GM19239 (cell line): ENCODE measurements at regions not wholly inside any gene's neighbourhood (a gene's known extent, or its start where the extent isn't known, plus 50 kb on each side); places are given as distances from the start of the nearest gene placed in this dataset.
"Not testable (repeated sequence)": the region's sequence is repeated elsewhere in the genome, so short reads cannot be mapped to it uniquely, and the experiment has no call there.

Experiments
- DNase-seq: peaks from one replicate; pipeline ENCODE4 v3.0.0; 2011; ENCODE audit warnings: low spot score; ENCODE audit not compliant: insufficient read length
- FAIRE-seq: peaks from 2 replicates; lab custom pipeline; 2011; peaks lifted over from hg19 to GRCh38; lab: Jason Lieb, UNC

DNA sequence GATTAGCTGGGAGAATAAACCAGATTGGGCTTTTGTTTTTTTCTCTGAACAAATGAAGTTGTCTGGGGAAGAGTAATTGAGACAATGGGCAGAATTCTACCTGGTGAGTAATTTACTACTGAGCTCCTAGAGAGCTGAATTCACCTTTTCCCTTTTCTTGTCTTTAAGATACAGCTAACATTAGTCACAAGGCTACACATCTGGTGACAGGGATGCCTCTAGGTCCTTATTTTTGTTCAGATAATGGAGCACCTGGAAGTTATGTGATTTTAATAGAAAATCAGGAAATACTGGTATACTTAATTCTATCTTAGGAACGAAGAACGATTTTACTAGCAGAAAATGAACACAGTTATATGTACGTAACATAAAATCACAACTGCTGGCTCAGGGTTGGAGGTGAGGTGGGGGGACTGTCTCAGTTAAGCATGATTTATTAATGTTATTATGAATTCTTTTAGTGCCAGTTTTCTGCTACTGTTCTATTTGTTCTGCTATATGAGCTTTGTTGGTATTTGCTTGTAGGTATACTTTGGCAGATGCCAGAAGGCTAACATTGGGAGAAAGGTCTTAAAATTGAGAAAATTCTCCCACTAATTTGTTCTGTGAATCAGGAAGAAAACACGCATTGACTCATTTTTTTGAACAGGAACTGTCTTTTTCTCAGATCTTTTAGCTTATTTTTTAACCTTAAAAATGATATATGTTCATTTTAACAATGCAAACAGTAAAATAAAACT, 482.7 kb upstream of the RGS6 start:
- DNase-seq (no peak), FAIRE-seq (no peak)

DNA sequence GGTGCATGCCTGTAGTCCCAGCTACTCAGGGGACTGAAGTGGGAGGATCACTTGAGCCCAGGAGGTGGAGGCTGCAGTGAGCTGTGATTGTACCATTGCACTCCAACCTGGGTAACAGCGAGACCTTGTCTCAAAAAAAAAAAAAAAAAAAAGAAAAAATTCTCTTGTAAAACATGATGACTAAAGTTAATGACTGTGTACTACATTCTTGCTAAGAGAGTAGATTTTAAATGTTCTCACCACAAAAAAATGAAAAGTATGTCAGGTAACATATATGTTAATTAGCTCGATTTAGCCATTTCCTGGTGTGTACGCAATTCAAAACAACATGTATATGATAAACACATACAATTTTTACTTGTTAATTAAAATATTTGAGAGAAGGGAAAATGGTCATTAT, 480.7 kb upstream of the RGS6 start:
- DNase-seq (no peak), FAIRE-seq (peak; percentile 37)

DNA sequence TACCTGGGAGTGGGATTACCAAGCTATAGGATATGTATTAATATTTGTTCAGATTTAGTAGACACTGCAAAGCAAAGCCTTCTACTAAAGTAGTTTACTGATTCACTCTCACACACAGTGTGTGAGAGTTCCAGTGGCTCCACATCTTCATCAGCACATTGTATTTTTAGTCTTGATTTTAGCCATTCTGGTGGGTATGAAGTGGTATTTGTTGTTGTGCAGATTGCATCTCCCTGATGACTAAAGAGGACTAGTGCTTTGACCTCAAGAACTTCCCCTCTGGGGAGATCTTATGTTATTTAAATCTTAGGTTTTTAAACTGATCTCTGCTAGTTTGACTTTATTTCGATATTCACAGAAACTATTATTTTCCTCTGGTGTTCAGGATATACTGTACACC, 479.7 kb upstream of the RGS6 start:
- DNase-seq = no peak
- peak; percentile 75 for FAIRE-seq

DNA sequence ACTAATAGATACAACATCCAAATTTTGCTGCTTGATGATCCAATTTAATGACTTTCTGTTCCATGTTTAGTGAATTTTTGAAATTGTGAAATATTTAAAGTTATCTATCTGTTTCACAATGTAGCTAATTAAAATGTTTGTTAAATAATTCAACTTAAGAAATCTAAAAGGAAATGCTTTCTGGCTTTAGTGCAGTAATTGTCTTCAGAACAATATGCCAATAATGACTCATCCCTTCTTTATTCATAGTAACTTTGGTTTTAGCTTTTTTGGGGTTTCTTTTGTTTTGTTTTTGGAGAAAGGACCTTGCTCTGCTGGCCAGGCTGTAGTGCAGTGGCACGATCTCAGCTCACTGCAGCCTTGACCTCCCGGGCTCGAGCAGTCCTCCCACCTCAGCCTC, 479.2 kb upstream of the RGS6 start:
- DNase-seq (no peak), FAIRE-seq (no peak)

DNA sequence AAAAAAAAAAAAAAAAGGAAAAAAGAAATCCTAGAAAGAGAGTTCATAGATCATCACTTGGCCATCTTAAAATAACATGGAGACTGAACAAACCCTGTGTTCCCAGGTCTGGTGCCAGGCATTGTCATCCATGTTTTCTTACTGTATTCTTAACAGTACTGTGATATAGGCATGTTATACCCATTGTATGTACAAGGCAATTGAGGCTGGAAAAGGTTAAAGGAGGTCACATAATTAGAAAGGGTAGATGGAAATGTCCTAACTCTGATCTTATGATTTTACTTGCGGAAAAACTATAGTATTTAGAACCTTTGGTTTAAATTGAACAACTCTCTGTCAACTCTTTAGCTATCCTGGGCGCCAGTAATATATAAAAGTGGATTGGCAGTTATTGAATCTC, 478.2 kb upstream of the RGS6 start:
- no peak for DNase-seq
- no peak for FAIRE-seq

DNA sequence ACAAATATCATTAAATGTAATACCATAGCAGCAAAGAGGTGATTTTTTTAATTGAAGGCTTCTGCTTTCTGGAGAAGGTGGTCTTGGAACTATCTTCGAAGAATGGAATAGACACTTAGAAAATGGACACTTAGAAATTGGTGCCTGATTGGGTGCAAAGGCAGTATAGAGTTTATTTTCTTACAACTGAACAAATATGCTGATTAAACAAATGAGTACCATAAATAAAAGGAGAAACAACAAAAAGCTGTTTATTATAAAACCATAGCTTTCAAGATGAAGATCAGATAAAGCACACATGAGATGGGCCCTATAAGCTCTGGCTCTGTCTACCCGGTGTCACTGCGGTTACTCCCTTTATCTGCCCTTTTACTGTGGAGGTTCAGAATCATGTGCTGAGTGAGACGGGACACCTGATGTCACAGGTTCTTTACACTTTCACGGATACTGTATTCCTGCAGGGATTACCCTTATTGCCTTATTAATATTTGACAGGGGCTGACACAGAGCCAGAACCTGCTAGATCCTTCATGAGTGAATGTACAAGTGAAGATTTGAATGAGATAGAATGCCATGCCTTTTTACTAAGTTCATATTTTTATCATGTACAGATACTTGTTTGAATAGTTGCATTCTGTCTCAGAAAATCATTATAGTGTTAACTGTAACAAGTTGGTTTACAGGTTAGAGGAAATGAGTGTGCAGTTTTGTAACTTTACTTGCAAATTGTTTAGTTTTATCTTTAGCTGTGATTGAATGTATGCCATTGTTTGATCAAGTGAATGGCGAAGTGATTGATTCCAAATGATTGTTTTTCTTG, 477.5 kb upstream of the RGS6 start:
- DNase-seq = no peak
- FAIRE-seq = peak; percentile 80

DNA sequence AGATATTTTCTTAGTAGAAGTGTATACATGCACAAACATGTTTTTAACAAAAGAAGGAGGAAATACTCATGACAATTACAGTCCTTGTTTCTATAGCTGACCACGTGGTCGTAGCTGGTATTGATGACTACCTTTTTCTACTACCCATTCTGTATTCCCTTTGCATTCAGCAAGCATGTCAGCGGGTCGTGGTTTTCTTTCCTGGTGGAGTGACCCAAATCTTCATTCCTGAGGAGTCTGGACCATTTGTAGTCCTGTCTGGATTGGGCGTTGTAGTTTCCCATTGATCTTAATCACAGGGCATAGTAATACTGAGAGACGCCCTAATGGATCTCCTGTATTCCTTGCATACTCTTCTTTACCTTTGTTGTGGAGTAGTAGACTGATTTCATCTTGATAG, 472.1 kb upstream of the RGS6 start:
- FAIRE-seq = no peak
- DNase-seq = no peak

DNA sequence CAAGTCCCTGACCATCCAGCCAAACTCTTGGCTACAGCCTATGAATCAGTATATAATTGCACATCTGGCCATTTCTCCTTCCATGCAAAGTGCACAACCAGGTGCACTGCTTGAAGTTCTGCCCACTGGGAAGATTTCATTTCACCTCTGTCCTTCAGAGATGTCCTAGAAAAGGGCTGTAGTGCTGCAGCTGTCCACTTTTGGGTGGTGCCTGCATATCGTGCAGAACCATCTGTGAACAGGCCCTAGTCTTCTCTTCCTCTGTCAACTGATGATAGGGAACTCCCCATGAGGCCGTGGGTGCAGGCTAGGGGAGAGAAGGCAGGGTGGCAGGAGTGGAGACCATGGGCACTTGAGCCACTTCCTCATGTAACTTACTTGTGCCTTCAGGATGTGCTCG, 470.6 kb upstream of the RGS6 start:
- not testable (repeated sequence) for FAIRE-seq

DNA sequence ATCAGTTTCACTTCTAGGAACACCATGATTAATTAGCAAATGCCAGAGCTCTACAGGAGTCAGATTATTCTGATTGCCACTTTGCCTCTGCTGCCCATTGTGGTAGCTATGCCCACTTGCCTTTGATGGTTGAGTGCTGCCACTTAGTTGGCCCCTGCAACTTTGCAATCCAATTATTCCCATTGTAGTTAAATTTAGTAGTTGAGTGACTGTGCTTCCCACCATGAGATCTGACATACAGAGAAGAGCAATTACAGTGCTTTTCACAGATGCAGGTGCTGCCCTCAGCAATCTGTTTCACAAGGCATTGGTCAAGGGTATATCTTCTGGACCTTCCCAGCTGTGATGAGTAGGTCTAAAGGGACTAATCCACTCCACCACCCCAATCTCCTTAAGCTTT, 468.4 kb upstream of the RGS6 start:
- DNase-seq = no peak
- no peak for FAIRE-seq

More for the DNA sequence above, 470.6 kb upstream of the RGS6 start:
- not testable (repeated sequence) for DNase-seq

DNA sequence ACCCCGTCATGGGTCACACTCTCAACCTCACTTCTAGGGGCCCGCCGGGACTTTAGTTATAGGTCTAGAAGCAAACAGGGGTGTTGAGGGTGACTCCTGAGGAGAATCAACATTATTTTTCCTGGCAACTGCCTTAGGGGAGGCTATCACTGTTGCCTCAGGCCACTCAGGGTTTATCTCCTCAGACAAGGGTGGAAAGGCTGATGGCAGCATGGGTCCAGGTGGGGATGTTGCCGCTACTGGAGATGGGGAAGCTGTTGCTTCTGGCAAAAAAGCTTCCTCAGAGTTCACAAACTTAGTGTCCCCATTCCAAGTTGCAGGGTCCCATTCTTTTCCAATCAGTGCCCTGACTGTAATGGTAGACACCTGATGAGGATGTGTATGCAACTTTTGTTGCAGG, 467.4 kb upstream of the RGS6 start:
- FAIRE-seq (no peak), DNase-seq (no peak)

DNA sequence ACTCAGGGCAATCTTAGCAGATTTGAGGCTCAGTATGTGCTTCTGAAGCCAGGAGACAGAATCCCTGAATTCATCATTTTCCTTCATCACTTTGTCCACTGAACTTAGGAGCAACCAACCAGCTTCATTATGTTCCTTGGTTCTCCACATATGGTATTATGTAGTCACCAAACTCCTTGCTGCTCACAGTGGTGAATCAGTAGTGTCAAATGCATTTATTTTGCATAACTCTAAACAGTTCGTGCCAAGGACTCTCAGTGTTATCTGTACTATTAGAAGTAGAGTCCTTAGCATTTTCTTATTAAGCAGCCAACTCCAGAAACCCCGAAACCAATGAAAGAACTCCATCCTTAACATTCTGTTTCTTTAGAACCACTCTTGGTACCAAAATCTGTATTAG, 466.9 kb upstream of the RGS6 start:
- FAIRE-seq = no peak
- no peak for DNase-seq

DNA sequence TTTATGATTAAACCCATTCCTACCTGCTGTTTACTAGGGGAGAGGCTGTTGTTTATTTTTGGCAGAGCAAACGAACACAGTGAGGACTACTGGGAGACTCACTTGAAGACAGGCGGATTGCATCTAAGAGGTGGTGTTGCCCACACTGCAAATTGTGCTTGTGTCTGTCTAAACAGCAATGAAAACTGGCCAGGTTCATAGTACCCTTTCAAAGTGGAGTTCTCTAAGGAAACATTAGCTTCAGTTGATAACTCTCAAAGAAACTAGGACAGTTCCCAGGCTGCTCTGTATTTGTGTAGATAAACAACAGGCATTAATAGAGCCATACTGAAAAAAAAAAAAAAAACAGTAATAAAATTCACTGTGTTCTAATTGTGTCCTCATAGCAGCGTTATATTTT, 466.0 kb upstream of the RGS6 start:
- DNase-seq (no peak), FAIRE-seq (no peak)

DNA sequence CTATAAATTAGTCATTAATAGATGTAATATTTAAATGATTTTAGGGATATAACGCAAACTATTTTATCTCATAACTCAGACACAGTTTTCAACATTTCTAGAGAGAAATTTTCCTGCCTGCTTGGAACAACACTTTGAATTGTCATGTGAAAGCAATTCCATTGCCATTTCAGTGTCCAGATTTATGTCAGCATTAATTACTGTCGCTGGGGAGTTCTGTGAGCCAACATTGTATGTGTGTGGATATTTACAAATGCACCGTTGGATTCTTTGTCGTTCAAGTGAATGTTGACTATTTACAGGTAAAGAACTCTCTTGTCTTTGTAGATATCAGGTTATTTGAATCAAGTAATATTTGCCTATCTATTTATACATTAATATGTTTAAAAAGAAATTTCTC, 465.3 kb upstream of the RGS6 start:
- DNase-seq (no peak), FAIRE-seq (no peak)

DNA sequence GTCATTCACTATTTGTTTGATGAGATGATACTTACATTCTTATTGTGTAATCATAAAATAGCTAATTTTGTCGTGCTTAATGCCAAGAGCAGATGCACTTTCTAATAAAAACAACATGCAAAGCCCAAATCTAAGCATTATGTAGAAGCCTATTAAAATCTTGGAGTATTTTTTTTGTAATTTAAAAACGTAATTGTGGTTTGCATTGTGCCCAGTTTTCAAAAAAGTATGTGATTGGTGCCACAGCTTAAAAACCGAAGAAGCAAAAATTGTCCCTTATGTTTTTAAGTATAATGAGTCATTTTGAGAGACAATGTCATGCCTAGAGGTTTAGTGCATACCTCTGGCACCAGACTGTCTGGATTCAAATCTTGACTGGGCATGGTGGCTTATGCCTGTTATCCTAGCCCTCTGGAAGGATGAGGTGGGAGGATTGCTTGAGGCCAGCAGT, 464.8 kb upstream of the RGS6 start:
- DNase-seq = no peak
- FAIRE-seq = no peak

DNA sequence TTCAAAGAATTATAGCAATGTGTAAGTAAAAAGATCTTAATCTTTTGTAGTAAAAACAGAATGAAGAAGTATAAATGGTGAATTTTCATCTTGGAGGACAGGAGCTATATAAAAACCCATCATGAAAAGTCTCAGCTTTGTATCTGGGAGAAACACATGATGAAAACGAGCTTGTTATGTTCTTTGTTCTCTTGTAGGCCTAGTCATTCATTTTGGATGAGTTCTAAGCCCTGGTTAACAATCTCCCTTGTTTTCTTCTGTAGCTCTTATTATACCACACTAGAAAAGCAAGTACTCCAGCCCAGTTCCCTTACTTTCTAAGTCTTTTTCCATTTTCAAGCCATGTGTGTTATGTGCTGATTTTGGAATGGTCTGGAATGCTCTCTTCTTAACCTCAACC, 463.5 kb upstream of the RGS6 start:
- DNase-seq = no peak
- FAIRE-seq = no peak

DNA sequence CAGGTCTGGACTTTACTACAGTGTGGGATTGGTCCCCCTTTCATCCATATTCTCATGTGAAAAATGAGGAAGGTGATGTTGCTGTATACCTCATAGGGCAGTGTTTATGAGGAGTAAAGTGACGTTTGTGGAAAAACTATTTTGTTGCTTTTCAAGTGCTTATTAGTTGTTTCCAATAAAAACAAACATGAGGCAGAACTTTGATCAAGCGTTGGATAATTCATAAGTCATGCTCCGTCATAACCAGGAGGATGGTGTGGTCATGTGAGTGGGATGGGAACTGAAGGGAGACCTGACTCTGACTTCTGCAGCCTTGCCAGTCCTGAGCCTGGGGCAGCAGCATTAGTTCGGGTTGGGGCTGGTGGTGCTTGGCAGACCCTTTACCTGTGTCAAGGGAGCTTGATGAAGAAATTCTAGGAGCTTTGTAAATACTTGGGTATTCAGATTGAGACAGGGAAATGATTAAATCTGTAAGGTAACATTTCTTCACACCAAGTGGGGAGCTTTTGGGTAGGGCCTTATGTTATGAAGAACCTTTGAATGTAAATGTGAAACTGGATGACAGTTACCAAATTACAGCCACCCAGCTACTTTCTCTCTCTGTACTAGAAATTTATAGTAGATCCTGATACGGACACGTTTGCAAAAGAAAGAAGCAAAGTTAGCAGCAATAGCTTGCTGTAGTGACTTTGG, 462.4 kb upstream of the RGS6 start:
- FAIRE-seq (peak; percentile 59), DNase-seq (no peak)

DNA sequence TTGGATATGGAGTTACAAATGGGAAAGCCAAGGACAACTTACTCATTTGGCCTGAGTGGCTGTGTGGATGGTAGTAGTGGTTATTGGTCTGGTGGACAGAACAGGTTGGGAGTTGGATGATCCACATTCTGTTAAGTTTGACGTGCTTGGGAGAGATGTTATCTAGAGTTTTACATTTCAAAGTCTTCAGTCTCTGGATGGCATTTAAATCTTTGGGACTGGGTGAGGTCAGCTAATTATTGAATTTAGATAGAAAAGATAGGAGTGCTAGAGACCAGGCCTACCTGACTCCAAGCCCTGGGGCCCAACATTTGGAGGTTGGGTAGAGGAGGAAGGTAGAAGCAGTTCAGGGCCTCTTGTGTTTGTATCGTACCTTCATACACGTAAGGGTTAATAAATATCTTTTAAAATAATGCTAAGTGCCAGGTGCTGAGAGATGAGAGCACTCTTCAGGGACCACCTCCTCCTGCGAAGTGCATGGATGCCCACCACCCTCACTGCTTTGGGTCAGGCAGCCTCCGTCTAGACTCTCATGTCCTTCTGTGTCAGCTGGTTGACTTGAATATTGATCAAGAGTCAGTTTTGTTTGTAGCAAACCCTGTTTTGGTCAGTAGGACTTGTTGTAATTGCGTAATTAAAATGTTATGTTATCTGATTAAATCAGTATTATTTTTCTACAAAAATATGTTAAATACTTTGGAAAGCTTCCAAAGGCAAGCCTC, 460.4 kb upstream of the RGS6 start:
- DNase-seq = no peak
- FAIRE-seq = peak; percentile 82

DNA sequence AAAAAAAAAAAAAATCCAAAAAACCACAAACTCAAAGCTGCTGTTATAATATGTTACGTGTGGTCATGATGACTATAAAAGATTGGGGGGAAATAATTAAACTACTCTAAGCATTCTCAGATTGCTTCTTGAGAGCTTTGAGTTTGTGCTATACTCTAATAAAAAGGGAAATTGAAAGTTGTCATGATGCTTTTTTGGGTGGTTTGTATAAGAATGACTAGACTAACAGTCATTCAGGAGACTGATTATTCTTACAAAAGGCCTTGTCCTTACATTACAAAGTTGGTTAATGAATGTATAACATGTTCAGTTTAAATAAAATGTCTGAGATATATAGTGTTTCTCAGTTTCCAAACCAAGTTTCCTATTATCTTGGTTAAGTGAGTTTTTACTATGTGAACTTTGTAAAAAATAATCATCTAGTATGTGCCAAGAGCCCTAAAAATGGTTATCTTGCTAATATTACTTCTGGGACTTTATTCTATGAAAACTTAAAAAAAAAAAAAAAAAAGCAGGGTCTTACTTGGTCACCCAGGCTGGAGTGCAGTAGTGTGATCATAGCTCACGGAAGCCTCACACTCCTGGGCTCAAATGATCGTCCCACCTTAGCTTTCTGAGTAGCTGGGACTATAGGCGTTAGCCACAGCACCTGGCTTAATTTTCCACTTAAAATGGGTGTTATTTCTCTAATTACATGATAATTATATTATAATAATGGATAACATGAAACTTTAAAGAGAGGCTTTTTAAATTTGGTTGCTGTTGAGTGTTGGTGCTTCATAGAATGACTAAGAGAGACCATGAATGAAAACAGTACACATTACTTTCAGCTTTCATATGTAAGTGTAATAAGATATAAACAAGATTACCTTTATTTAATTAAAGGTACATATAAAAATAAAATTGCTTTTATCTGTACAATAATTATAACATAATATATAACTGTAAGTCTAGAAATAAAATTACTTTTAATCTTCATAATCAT, 459.6 kb upstream of the RGS6 start:
- DNase-seq = no peak
- FAIRE-seq = peak; percentile 78

DNA sequence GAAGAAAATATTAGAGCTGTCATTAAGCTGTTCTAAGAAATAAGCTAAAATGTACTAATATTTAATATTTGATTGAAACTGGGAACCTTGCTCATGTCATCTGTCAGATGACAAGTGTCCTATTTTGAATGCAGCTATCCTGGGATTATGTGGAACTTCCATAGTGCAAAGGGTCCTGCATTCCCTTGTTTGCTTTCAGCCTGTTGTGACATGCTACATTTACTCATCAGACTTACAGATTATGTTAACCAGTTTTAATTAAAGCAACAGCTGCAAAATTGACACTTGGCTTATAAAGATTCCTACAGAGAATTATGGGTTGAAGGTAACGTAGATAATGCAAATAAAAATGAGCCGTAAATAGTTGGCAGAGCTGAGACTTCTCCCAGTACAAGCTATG, 458.4 kb upstream of the RGS6 start:
- DNase-seq (no peak), FAIRE-seq (peak; percentile 44)
